ENCODE measurements at regions not wholly inside any gene's neighbourhood (a gene's known extent, or its start where the extent isn't known, plus 50 kb on each side); places are given as distances from the start of the nearest gene placed in this dataset.

GRCh38 chr11:129248618-129249017 is 56.5 kb upstream of the ARHGAP32 start:
- TF ChIP-seq CTCF (IDR thresholded peaks at IDR 0.05; ENCODE audit: low read depth, low read length) = no peak
- H3K27ac ChIP-seq (ENCODE audit: low read depth, low read length) = no peak overlapping the region

GRCh38 chr11:129247135-129247534 is 55.0 kb upstream of the ARHGAP32 start:
- Histone ChIP-seq H3K27me3 (ENCODE audit: control insufficient read depth, insufficient read depth, low read length) (no peaks in the 10 kb centered on the region), H3K27ac (ENCODE audit: low read depth, low read length) (no peak overlapping the region), H3K4me3 (ENCODE audit: low read depth, low read length) (no peak overlapping the region), H3K9me3 (ENCODE audit: control insufficient read depth, insufficient read depth, low read length) (no peaks in the 10 kb centered on the region)
- TF ChIP-seq CTCF (IDR thresholded peaks at IDR 0.05; ENCODE audit: low read depth, low read length) = no peak
- no peak for DNase-seq (ENCODE audit: low read depth, low spot score)
- ChIA-PET POLR2A (no interaction called here), CTCF (no interaction called here)

More at GRCh38 chr11:129248618-129249017, 56.5 kb upstream of the ARHGAP32 start:
- peak; percentile 21 for DNase-seq (ENCODE audit: low read depth, low spot score)
- Histone ChIP-seq H3K4me3 (ENCODE audit: low read depth, low read length) (no peak overlapping the region), H3K27me3 (ENCODE audit: control insufficient read depth, insufficient read depth, low read length) (no peaks in the 10 kb centered on the region), H3K9me3 (ENCODE audit: control insufficient read depth, insufficient read depth, low read length) (no peaks in the 10 kb centered on the region)
- CTCF ChIA-PET = interaction anchor here (0.6 kb wide), 1 partner anchor 36 kb away, joined by 3 read pairs; no protein-coding TSS in a partner anchor
- POLR2A ChIA-PET = interaction anchor here (0.6 kb wide), 1 partner anchor 23 kb away, joined by 3 read pairs; no protein-coding TSS in a partner anchor

- TF ChIP-seq CTCF (IDR thresholded peaks at IDR 0.05; ENCODE audit: low read depth, low read length) = no peak
- Histone ChIP-seq H3K27ac (ENCODE audit: low read depth, low read length) (no peak overlapping the region), H3K27me3 (ENCODE audit: control insufficient read depth, insufficient read depth, low read length) (no peaks in the 10 kb centered on the region), H3K4me3 (ENCODE audit: low read depth, low read length) (no peak overlapping the region), H3K9me3 (ENCODE audit: control insufficient read depth, insufficient read depth, low read length) (no peaks in the 10 kb centered on the region)
- ChIA-PET CTCF (no interaction called here), POLR2A (no interaction called here)
- no peak for DNase-seq (ENCODE audit: low read depth, low spot score)
Observed at GRCh38 chr11:129242855-129243254, 50.7 kb upstream of the ARHGAP32 start.
